Activated CD8-positive, alpha-beta T cell treated with anti-CD3 and anti-CD28 coated beads for 36 hours (primary cell): ENCODE measurements at regions not wholly inside any gene's neighbourhood (a gene's known extent, or its start where the extent isn't known, plus 50 kb on each side); places are given as distances from the start of the nearest gene placed in this dataset.
A peak's percentile ranks its signal among the peaks of the same experiment; 100 is the strongest.
"Not testable (repeated sequence)": the region's sequence is repeated elsewhere in the genome, so short reads cannot be mapped to it uniquely, and the experiment has no call there.

Experiments
- ATAC-seq: fragments of 200-7000 bp; cut with Tn5 transposase; one replicate; pipeline ENCODE4 v1.10.0; 2021; ENCODE audit warnings: mild to moderate bottlenecking, moderate library complexity
- CTCF ChIA-PET: fragments of 350-600 bp; sonication (Branson Sonifier 250); formaldehyde crosslinking; loops from one replicate; lab custom pipeline; 2021; ENCODE audit warnings: antibody characterized with exemption; lab: Charles Lee
- POLR2A ChIA-PET: fragments of 350-600 bp; sonication (Branson Sonifier 250); formaldehyde crosslinking; loops from one replicate; lab custom pipeline; 2021; ENCODE audit warnings: antibody characterized with exemption; lab: Charles Lee
- DNase-seq: peaks from one replicate; pipeline ENCODE4 v3.0.0-alpha.2; 2020
- H3K27ac Mint-ChIP-seq: one replicate; pipeline ENCODE4 v1.8.0; 2021; ENCODE audit warnings: mild to moderate bottlenecking, mixed read lengths
- H3K27me3 Mint-ChIP-seq: one replicate; pipeline ENCODE4 v1.8.0; 2021; ENCODE audit warnings: mixed read lengths
- H3K36me3 Mint-ChIP-seq: one replicate; pipeline ENCODE4 v1.8.0; 2021; ENCODE audit warnings: low read depth, mixed read lengths
- H3K4me1 Mint-ChIP-seq: one replicate; pipeline ENCODE4 v1.8.0; 2021; ENCODE audit warnings: low read depth, mixed read lengths
- H3K4me3 Mint-ChIP-seq: one replicate; pipeline ENCODE4 v1.8.0; 2021; ENCODE audit warnings: mild to moderate bottlenecking, moderate library complexity, mixed read lengths
- H3K9me3 Mint-ChIP-seq: one replicate; pipeline ENCODE4 v1.8.0; 2021; ENCODE audit warnings: mixed read lengths
- intact Hi-C: fragments of 100-400 bp; cut with micrococcal nuclease; formaldehyde crosslinking; loops from one replicate; pipeline ENCODE4 v1.10.0; 2022
- TF ChIP-seq, protein P1 (sequence below): fragments of 200-600 bp; IDR thresholded peaks from one replicate; pipeline ENCODE4 v1.8.0; 2022; ENCODE audit warnings: antibody characterized with exemption, mild to moderate bottlenecking

GRCh38 chr14:71246539-71246938, 339.3 kb downstream of the PCNX1 start:
- Mint-ChIP-seq H3K36me3 (peaks cover 20% of the 10 kb centered on the region), H3K9me3 (peaks cover 21% of the 10 kb centered on the region), H3K27ac (peak overlapping the region; percentile 85), H3K4me1 (peaks cover 39% of the 10 kb centered on the region), H3K4me3 (no peak overlapping the region), H3K27me3 (no peaks in the 10 kb centered on the region)
- ATAC-seq = peak; percentile 52
- ChIA-PET POLR2A (no interaction called here), CTCF (interaction anchor here (0.7 to 1.1 kb wide), 2 partner anchors 9 to 10 kb away, joined by 3 read pairs; no protein-coding TSS in a partner anchor)
- TF ChIP-seq, protein P1, sequence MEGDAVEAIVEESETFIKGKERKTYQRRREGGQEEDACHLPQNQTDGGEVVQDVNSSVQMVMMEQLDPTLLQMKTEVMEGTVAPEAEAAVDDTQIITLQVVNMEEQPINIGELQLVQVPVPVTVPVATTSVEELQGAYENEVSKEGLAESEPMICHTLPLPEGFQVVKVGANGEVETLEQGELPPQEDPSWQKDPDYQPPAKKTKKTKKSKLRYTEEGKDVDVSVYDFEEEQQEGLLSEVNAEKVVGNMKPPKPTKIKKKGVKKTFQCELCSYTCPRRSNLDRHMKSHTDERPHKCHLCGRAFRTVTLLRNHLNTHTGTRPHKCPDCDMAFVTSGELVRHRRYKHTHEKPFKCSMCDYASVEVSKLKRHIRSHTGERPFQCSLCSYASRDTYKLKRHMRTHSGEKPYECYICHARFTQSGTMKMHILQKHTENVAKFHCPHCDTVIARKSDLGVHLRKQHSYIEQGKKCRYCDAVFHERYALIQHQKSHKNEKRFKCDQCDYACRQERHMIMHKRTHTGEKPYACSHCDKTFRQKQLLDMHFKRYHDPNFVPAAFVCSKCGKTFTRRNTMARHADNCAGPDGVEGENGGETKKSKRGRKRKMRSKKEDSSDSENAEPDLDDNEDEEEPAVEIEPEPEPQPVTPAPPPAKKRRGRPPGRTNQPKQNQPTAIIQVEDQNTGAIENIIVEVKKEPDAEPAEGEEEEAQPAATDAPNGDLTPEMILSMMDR = no peak
- DNase-seq = no peak
- intact Hi-C loops = no loop called here

- ATAC-seq (no peak), DNase-seq (no peak)
- H3K9me3 Mint-ChIP-seq = peaks cover 21% of the 10 kb centered on the region
- H3K4me3 Mint-ChIP-seq = no peak overlapping the region
- POLR2A ChIA-PET = no interaction called here
- CTCF ChIA-PET = interaction anchor here (1.1 kb wide), 1 partner anchor 10 kb away, joined by 3 read pairs; no protein-coding TSS in a partner anchor
- intact Hi-C loops = no loop called here
- no peaks in the 10 kb centered on the region for H3K27me3 Mint-ChIP-seq
- peaks cover 38% of the 10 kb centered on the region for H3K4me1 Mint-ChIP-seq
- H3K36me3 Mint-ChIP-seq = peaks cover 20% of the 10 kb centered on the region
- H3K27ac Mint-ChIP-seq = peak overlapping the region; percentile 73
- TF ChIP-seq, protein P1 = no peak
Measured at GRCh38 chr14:71247106-71247505, 339.8 kb downstream of the PCNX1 start.

- POLR2A ChIA-PET = no interaction called here
Measured at GRCh38 chr14:71248194-71248593, 340.9 kb downstream of the PCNX1 start.

GRCh38 chr14:71250347-71250746, 343.1 kb downstream of the PCNX1 start:
- H3K27me3 Mint-ChIP-seq = no peaks in the 10 kb centered on the region
- ChIA-PET POLR2A (no interaction called here), CTCF (no interaction called here)
- no peak overlapping the region for H3K4me3 Mint-ChIP-seq
- TF ChIP-seq, protein P1 = no peak
- ATAC-seq (no peak), DNase-seq (no peak)
- no peak overlapping the region for H3K27ac Mint-ChIP-seq
- intact Hi-C loops = no loop called here
- peaks cover 20% of the 10 kb centered on the region for H3K36me3 Mint-ChIP-seq
- peaks cover 26% of the 10 kb centered on the region for H3K4me1 Mint-ChIP-seq
- peaks cover 21% of the 10 kb centered on the region for H3K9me3 Mint-ChIP-seq

More at GRCh38 chr14:71248194-71248593, 340.9 kb downstream of the PCNX1 start:
- H3K36me3 Mint-ChIP-seq = peaks cover 20% of the 10 kb centered on the region
- intact Hi-C loops = no loop called here
- H3K27ac Mint-ChIP-seq = no peak overlapping the region
- peaks cover 36% of the 10 kb centered on the region for H3K4me1 Mint-ChIP-seq
- CTCF ChIA-PET = no interaction called here
- no peaks in the 10 kb centered on the region for H3K27me3 Mint-ChIP-seq
- DNase-seq (no peak), ATAC-seq (no peak)
- TF ChIP-seq, protein P1 = no peak
- H3K4me3 Mint-ChIP-seq = no peak overlapping the region
- H3K9me3 Mint-ChIP-seq = peaks cover 21% of the 10 kb centered on the region

DNA sequence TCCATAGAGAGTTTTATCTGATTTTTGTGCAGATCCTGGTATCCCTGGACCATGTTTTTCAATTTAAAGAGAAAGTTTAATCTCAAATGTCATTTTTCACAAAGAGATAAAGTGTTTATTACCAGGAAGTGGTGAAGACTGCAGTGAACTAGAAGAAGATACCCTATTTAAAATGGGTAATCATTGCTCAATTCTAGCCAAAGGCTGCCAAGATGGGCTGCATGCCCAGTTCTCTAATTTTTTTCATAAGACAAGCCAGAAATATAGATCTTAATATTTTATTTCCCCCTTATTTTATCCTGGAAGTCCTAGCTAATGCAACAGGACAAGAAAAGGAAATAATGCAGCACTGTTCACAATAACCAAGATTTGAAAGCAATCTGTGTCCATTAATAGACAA, 343.5 kb downstream of the PCNX1 start:
- ChIA-PET CTCF (no interaction called here), POLR2A (no interaction called here)
- Mint-ChIP-seq H3K9me3 (peaks cover 18% of the 10 kb centered on the region), H3K4me3 (no peak overlapping the region), H3K36me3 (peaks cover 16% of the 10 kb centered on the region), H3K27me3 (no peaks in the 10 kb centered on the region), H3K4me1 (peaks cover 22% of the 10 kb centered on the region), H3K27ac (no peak overlapping the region)
- DNase-seq (no peak), ATAC-seq (no peak)
- TF ChIP-seq, protein P1 = no peak
- intact Hi-C loops = no loop called here

GRCh38 chr14:71254091-71254719, 346.9 kb downstream of the PCNX1 start:
- H3K27ac Mint-ChIP-seq, H3K36me3 Mint-ChIP-seq, POLR2A ChIA-PET, CTCF ChIA-PET, H3K27me3 Mint-ChIP-seq, intact Hi-C loops, DNase-seq, ATAC-seq, H3K9me3 Mint-ChIP-seq, H3K4me1 Mint-ChIP-seq: not testable (repeated sequence)
- peak overlapping the region; percentile 41 for H3K4me3 Mint-ChIP-seq
